ENCODE measurements at regions not wholly inside any gene's neighbourhood (a gene's known extent, or its start where the extent isn't known, plus 50 kb on each side); places are given as distances from the start of the nearest gene placed in this dataset.

DNA sequence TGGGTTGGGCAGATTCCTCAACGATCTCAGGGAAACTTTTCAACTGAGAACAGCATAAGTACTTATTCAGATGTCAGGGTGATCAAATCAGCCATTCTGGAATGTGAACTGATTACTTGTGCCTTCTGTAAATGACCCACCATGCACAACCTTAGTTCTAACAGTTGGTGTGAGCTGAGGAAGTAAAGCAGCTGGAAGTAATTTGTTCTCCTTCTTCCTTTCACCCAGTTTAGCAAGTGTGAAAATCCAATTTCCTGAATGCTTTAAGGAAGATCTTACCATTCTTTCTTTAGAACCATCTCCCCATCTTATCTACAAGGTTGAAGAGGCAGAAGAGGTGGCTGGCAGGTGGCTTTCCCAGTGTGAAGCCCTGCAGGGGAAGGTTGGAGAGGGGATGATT lies 781.6 kb downstream of the ETS1 start:
- H3K9me2 ChIP-seq (ENCODE audit: insufficient read depth, low read length), result no peaks in the 10 kb centered on the region

DNA sequence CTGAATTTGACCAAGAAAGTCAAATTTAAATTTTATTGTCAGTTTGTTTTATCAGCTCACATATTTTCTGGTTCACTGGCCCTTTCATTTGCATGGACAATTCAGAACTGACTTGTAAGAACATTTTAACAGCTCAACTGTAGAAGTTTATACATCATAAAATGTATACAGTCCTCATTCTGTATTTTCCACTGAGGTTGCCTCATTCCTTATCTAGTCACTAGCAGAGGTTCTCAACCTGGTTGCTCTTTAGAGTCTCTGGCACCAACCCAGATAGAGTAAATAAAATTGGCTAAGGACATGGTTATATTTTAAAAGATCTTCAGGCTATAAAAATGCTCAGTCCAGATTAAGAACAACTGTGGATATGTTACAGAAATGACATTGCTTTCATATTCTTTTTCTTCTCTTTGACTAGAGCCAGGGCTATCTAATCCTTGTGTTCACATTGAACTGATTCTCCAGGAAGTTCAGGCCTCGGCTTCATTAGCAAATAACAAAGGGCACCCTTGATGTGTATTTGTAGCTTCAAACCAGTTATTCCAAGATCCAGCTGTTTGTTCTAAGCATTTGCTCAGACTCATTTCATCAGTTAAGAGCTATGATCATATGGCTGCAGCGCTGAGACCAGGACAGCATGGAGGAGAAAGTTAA lies 782.5 kb downstream of the ETS1 start:
- no peaks in the 10 kb centered on the region for H3K27me3 ChIP-seq (ENCODE audit: insufficient read depth, low read depth, low read length)
- no peaks in the 10 kb centered on the region for H3F3A ChIP-seq (ENCODE audit: insufficient read depth, low read length, poor library complexity, severe bottlenecking)
- H3K36me3 ChIP-seq (ENCODE audit: insufficient read depth, low read length), result no peaks in the 10 kb centered on the region
- TF ChIP-seq RAD21 (conservative IDR thresholded peaks at IDR 0.05) (no peak), EZH2 (IDR thresholded peaks at IDR 0.05; ENCODE audit: borderline replicate concordance, insufficient read depth, low read length, poor library complexity, severe bottlenecking) (no peak), EP300 (conservative IDR thresholded peaks at IDR 0.05; ENCODE audit: poor library complexity, severe bottlenecking) (no peak), TAF1 (IDR thresholded peaks at IDR 0.05; ENCODE audit: low read depth) (no peak), POLR2AphosphoS5 (IDR thresholded peaks at IDR 0.05) (no peak), MXI1 (conservative IDR thresholded peaks at IDR 0.05; ENCODE audit: poor library complexity, severe bottlenecking) (no peak)
- TF ChIP-seq, protein P1, sequence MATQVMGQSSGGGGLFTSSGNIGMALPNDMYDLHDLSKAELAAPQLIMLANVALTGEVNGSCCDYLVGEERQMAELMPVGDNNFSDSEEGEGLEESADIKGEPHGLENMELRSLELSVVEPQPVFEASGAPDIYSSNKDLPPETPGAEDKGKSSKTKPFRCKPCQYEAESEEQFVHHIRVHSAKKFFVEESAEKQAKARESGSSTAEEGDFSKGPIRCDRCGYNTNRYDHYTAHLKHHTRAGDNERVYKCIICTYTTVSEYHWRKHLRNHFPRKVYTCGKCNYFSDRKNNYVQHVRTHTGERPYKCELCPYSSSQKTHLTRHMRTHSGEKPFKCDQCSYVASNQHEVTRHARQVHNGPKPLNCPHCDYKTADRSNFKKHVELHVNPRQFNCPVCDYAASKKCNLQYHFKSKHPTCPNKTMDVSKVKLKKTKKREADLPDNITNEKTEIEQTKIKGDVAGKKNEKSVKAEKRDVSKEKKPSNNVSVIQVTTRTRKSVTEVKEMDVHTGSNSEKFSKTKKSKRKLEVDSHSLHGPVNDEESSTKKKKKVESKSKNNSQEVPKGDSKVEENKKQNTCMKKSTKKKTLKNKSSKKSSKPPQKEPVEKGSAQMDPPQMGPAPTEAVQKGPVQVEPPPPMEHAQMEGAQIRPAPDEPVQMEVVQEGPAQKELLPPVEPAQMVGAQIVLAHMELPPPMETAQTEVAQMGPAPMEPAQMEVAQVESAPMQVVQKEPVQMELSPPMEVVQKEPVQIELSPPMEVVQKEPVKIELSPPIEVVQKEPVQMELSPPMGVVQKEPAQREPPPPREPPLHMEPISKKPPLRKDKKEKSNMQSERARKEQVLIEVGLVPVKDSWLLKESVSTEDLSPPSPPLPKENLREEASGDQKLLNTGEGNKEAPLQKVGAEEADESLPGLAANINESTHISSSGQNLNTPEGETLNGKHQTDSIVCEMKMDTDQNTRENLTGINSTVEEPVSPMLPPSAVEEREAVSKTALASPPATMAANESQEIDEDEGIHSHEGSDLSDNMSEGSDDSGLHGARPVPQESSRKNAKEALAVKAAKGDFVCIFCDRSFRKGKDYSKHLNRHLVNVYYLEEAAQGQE (IDR thresholded peaks at IDR 0.05; ENCODE audit: borderline replicate concordance), result no peak
- no peak overlapping the region for H2AFZ ChIP-seq (ENCODE audit: low read depth, low read length)
- no peak overlapping the region for H3K9ac ChIP-seq (ENCODE audit: low read length)
- H3K4me3 ChIP-seq (ENCODE audit: low read length), result no peak overlapping the region
- H3K9me3 ChIP-seq (ENCODE audit: low read length), result no peaks in the 10 kb centered on the region
- no peak overlapping the region for H3K27ac ChIP-seq (ENCODE audit: low read length)
- no peaks in the 10 kb centered on the region for H3K79me2 ChIP-seq (replicated peaks; ENCODE audit: insufficient read depth, low read length)
- no peak overlapping the region for H3K4me2 ChIP-seq (ENCODE audit: low read length)
- H3K9me2 ChIP-seq (ENCODE audit: insufficient read depth, low read length), result no peaks in the 10 kb centered on the region
- no peaks in the 10 kb centered on the region for H4K20me1 ChIP-seq (ENCODE audit: insufficient read depth)

More for the DNA sequence above, 781.6 kb downstream of the ETS1 start:
- no peak overlapping the region for H3K4me2 ChIP-seq (ENCODE audit: low read length)
- H3K27me3 ChIP-seq (ENCODE audit: insufficient read depth, low read depth, low read length), result no peaks in the 10 kb centered on the region
- no peaks in the 10 kb centered on the region for H3F3A ChIP-seq (ENCODE audit: insufficient read depth, low read length, poor library complexity, severe bottlenecking)
- no peaks in the 10 kb centered on the region for H3K36me3 ChIP-seq (ENCODE audit: insufficient read depth, low read length)
- no peak overlapping the region for H3K4me3 ChIP-seq (ENCODE audit: low read length)
- H4K20me1 ChIP-seq (ENCODE audit: insufficient read depth), result no peaks in the 10 kb centered on the region
- no peak overlapping the region for H3K27ac ChIP-seq (ENCODE audit: low read length)
- no peak overlapping the region for H3K9ac ChIP-seq (ENCODE audit: low read length)
- H3K9me3 ChIP-seq (ENCODE audit: low read length), result no peaks in the 10 kb centered on the region
- H2AFZ ChIP-seq (ENCODE audit: low read depth, low read length), result no peak overlapping the region
- TF ChIP-seq TAF1 (IDR thresholded peaks at IDR 0.05; ENCODE audit: low read depth), result no peak
- no peak for TF ChIP-seq RAD21 (conservative IDR thresholded peaks at IDR 0.05)
- no peak for TF ChIP-seq SMC3 (conservative IDR thresholded peaks at IDR 0.05; ENCODE audit: poor library complexity)
- no peak for TF ChIP-seq MXI1 (conservative IDR thresholded peaks at IDR 0.05; ENCODE audit: poor library complexity, severe bottlenecking)
- TF ChIP-seq EZH2 (IDR thresholded peaks at IDR 0.05; ENCODE audit: borderline replicate concordance, insufficient read depth, low read length, poor library complexity, severe bottlenecking), result no peak
- TF ChIP-seq EP300 (conservative IDR thresholded peaks at IDR 0.05; ENCODE audit: poor library complexity, severe bottlenecking), result no peak
- no peaks in the 10 kb centered on the region for H3K79me2 ChIP-seq (replicated peaks; ENCODE audit: insufficient read depth, low read length)

DNA sequence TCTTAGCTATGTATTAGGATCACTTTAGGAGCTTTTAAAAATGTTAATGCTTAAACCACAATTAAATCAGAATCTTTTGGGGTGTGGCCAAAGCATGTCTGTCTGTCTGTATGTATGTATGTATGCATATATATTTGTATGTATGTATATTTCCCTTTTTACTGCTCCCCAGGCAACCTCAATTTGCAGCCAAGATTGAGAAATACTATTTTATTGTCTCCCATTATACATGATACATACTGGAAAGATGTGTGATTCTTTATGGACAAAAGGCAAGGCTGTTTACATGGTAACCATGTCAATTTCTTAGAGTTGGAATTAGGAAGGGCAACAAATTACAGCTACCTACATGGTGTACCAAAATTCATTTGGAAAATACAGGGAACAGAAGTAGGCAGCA lies 783.6 kb downstream of the ETS1 start:
- Histone ChIP-seq H3K27me3 (ENCODE audit: insufficient read depth, low read depth, low read length) (no peaks in the 10 kb centered on the region), H3K36me3 (ENCODE audit: insufficient read depth, low read length) (no peaks in the 10 kb centered on the region), H3K9me3 (ENCODE audit: low read length) (no peaks in the 10 kb centered on the region), H3K4me3 (ENCODE audit: low read length) (no peak overlapping the region), H3K79me2 (replicated peaks; ENCODE audit: insufficient read depth, low read length) (no peaks in the 10 kb centered on the region), H3K9ac (ENCODE audit: low read length) (no peak overlapping the region), H4K20me1 (ENCODE audit: insufficient read depth) (no peaks in the 10 kb centered on the region), H3K4me2 (ENCODE audit: low read length) (no peak overlapping the region), H3K27ac (ENCODE audit: low read length) (no peak overlapping the region), H3F3A (ENCODE audit: insufficient read depth, low read length, poor library complexity, severe bottlenecking) (no peaks in the 10 kb centered on the region), H2AFZ (ENCODE audit: low read depth, low read length) (no peak overlapping the region), H3K9me2 (ENCODE audit: insufficient read depth, low read length) (no peaks in the 10 kb centered on the region)
- TF ChIP-seq SMC3 (conservative IDR thresholded peaks at IDR 0.05; ENCODE audit: poor library complexity) (no peak), EP300 (conservative IDR thresholded peaks at IDR 0.05; ENCODE audit: poor library complexity, severe bottlenecking) (no peak), MXI1 (conservative IDR thresholded peaks at IDR 0.05; ENCODE audit: poor library complexity, severe bottlenecking) (no peak), POLR2AphosphoS5 (IDR thresholded peaks at IDR 0.05) (no peak), RAD21 (conservative IDR thresholded peaks at IDR 0.05) (no peak), TAF1 (IDR thresholded peaks at IDR 0.05; ENCODE audit: low read depth) (no peak), EZH2 (IDR thresholded peaks at IDR 0.05; ENCODE audit: borderline replicate concordance, insufficient read depth, low read length, poor library complexity, severe bottlenecking) (no peak)
- TF ChIP-seq, protein P2, sequence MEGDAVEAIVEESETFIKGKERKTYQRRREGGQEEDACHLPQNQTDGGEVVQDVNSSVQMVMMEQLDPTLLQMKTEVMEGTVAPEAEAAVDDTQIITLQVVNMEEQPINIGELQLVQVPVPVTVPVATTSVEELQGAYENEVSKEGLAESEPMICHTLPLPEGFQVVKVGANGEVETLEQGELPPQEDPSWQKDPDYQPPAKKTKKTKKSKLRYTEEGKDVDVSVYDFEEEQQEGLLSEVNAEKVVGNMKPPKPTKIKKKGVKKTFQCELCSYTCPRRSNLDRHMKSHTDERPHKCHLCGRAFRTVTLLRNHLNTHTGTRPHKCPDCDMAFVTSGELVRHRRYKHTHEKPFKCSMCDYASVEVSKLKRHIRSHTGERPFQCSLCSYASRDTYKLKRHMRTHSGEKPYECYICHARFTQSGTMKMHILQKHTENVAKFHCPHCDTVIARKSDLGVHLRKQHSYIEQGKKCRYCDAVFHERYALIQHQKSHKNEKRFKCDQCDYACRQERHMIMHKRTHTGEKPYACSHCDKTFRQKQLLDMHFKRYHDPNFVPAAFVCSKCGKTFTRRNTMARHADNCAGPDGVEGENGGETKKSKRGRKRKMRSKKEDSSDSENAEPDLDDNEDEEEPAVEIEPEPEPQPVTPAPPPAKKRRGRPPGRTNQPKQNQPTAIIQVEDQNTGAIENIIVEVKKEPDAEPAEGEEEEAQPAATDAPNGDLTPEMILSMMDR (IDR thresholded peaks at IDR 0.05; ENCODE audit: poor library complexity, severe bottlenecking), result no peak
- TF ChIP-seq, protein P1 (IDR thresholded peaks at IDR 0.05; ENCODE audit: borderline replicate concordance), result no peak
